HG03565 (cell line): ENCODE measurements at regions not wholly inside any gene's neighbourhood (a gene's known extent, or its start where the extent isn't known, plus 50 kb on each side); places are given as distances from the start of the nearest gene placed in this dataset.

ENCODE experiments used
- ATAC-seq: cut with Tn5 transposase; IDR thresholded peaks from one replicate; pipeline ENCODE4 v1.9.1; 2021; ENCODE audit warnings: mild to moderate bottlenecking, moderate library complexity; ENCODE audit not compliant: unreplicated experiment

GRCh38 chr10:61549861-61550260, 96.7 kb upstream of the TMEM26 start:
- ATAC-seq: no peak

DNA sequence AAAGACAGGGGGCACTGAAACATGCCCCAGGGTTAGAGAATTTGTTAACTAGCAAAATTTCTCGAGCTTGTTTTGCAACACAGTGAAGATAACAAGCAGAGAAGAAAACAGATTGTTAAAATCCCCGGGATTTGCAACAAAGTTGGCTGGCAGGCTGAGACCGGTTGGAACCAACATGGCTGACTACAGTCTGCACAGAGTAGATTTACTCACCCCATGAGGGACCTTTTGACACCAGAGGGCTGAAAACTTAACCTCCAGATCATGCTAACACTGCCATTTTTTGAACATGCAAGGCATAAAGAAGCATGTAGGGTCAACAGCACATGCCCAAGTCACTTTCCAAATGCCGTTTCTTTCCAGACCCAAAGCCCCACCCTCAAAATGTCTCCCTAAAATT, 95.2 kb upstream of the TMEM26 start:
- no peak for ATAC-seq

GRCh38 chr10:61547297-61547696, 94.1 kb upstream of the TMEM26 start:
- no peak for ATAC-seq

DNA sequence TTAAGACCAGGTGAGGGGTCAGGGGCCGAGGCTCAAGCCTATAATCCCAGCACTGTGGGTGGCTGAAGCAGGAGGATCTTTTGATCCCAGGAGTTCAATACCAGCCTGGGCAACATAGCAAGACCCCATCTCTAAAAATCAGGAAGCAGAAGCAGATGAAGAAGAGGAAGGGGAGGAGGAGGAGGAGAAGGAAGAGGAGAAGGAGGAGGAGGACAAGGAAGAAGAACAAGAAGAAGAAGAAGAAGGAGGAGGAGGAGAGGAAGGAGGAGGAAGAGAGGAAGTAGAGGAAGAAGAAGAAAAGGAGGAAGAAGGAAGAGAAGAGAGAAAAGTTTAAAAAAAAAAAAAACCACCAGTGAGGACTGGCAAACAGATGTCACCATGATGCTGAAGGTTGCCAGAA, 92.0 kb upstream of the TMEM26 start:
- ATAC-seq: no peak

- no peak for ATAC-seq
Measured at GRCh38 chr10:61543831-61544230, 90.7 kb upstream of the TMEM26 start.

DNA sequence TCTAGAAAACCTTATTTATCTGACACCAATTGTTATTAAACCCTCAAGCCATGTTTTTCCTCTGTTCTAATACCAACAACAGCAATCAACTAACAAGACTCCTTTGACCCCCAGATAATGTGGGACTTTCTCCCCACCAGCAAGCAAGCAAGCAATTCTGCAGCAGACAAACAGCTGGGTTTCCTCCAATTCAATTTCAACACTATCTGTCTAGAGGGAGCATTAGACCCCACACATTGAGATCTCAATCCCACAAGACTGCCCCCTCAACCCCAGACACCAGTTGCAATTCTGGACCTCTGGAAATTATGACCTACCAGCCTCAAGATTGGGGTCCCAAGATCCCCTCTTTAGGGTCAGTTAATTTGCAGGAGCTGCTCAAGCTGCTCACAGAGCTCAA, 89.4 kb upstream of the TMEM26 start:
- ATAC-seq: no peak

- ATAC-seq: peak; percentile 43
Measured at GRCh38 chr10:61541960-61542359, 88.8 kb upstream of the TMEM26 start.

DNA sequence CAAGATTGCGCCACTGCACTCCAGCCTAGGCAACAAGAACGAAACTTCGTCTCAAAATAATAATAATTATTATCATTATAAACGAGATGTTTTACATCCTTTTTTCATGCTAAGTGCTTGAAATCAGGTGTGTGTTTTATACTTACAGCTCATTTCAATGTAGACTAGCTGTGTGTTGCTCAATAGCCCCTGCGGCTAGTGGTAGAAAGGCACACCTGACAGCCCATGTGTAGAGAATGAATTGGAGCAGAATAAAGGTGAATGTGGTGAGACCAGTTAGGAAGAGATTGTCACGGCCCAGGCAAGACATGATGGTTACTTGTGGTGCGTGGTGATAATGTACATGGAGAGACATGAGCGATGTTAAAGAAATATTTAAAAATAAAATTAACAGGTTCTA, 86.7 kb upstream of the TMEM26 start:
- no peak for ATAC-seq

DNA sequence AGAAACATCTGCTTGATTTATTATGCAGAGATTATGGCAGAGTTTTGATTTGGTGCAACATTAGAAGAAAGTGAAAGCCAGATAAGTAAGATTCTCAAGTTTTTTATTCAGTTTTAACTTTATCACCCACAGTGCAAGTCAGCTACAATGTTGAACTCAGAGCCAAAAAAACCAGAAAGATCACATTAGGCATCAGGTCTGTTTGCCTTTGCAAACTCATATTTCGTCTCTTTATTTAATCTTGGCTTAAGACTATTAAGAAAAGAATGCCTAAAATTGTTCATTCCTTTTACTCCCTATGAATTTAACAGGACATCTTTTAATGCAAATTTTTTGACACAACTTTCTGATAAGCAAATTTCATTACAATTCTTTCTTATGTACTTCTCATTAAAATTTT, 76.0 kb upstream of the TMEM26 start:
- no peak for ATAC-seq

GRCh38 chr10:61503051-61503450, 49.9 kb upstream of the TMEM26 start:
- ATAC-seq: no peak
